IMR-90 (cell line): ENCODE measurements at regions not wholly inside any gene's neighbourhood (a gene's known extent, or its start where the extent isn't known, plus 50 kb on each side); places are given as distances from the start of the nearest gene placed in this dataset.

Source experiments
- ATAC-seq: fragments of 200-7000 bp; cut with Tn5 transposase; 2 replicates; pipeline ENCODE4 v1.9.1; 2020; ENCODE audit warnings: low read depth, mild to moderate bottlenecking, moderate library complexity
- BruUV-seq: library from RNA; stranded (reverse); fragments of 400-500 nt; replicated peaks from 2 replicates; lab custom pipeline; 2021; lab: Mats Ljungman, UMichigan
- CTCF ChIA-PET: fragments of 300-600 bp; formaldehyde crosslinking; extraction: SDS; loops from one replicate; lab custom pipeline; 2021; ENCODE audit warnings: antibody characterized with exemption; lab: Yijun Ruan, JAX
- POLR2A ChIA-PET: fragments of 300-600 bp; sonication (Branson Sonifier 250); formaldehyde crosslinking; loops from one replicate; lab custom pipeline; 2022; ENCODE audit warnings: antibody characterized with exemption; ENCODE audit not compliant: unreplicated experiment; lab: Charles Lee
- DNase-seq: peaks from one replicate; pipeline ENCODE4 v3.0.0; 2013
- H2AFZ ChIP-seq: replicated peaks from 2 replicates; pipeline ENCODE3; 2013; ENCODE audit warnings: low read length, mild to moderate bottlenecking; ENCODE audit not compliant: poor library complexity
- H2AK5ac ChIP-seq: 2 replicates; pipeline ENCODE4 v1.6.1; 2013; ENCODE audit warnings: low read depth, low read length, inconsistent platforms
- H2AK9ac ChIP-seq: replicated peaks from 2 replicates; pipeline ENCODE3; 2013; ENCODE audit warnings: mild to moderate bottlenecking, low read depth, low read length, moderate library complexity; ENCODE audit not compliant: poor library complexity
- H2BK120ac ChIP-seq: 2 replicates; pipeline ENCODE4 v1.6.1; 2013; ENCODE audit warnings: low read depth, low read length, inconsistent platforms
- H2BK15ac ChIP-seq: 3 replicates; pipeline ENCODE4 v1.6.1; 2013; ENCODE audit warnings: low read depth, low read length, inconsistent platforms
- H2BK20ac ChIP-seq: 2 replicates; pipeline ENCODE4 v1.6.1; 2013; ENCODE audit warnings: low read depth, mild to moderate bottlenecking, inconsistent platforms, low read length, moderate library complexity
- H2BK5ac ChIP-seq: 2 replicates; pipeline ENCODE4 v1.6.1; 2013; ENCODE audit warnings: mild to moderate bottlenecking, low read depth, low read length, inconsistent platforms; ENCODE audit not compliant: poor library complexity, severe bottlenecking
- H3K14ac ChIP-seq: replicated peaks from 2 replicates; pipeline ENCODE4 v1.6.1; 2013; ENCODE audit warnings: low read depth, low read length, inconsistent platforms
- H3K18ac ChIP-seq: 2 replicates; pipeline ENCODE4 v1.6.1; 2013; ENCODE audit warnings: low read depth, low read length, control low read depth
- H3K23ac ChIP-seq: 2 replicates; pipeline ENCODE4 v1.6.1; 2013; ENCODE audit warnings: low read depth, low read length, inconsistent platforms
- H3K27ac ChIP-seq: 2 replicates; pipeline ENCODE4 v1.5.1; 2013; ENCODE audit warnings: mild to moderate bottlenecking, control low read depth, low read length; ENCODE audit not compliant: insufficient read depth
- H3K27me3 ChIP-seq: 2 replicates; pipeline ENCODE4 v1.6.1; 2013; ENCODE audit warnings: low read length; ENCODE audit not compliant: control insufficient read depth, insufficient read depth
- H3K36me3 ChIP-seq: 2 replicates; pipeline ENCODE4 v1.6.1; 2013; ENCODE audit warnings: low read length, mixed read lengths; ENCODE audit not compliant: control insufficient read depth, insufficient read depth
- H3K4ac ChIP-seq: 2 replicates; pipeline ENCODE4 v1.6.1; 2013; ENCODE audit warnings: low read depth, low read length, inconsistent platforms
- H3K4me1 ChIP-seq: 2 replicates; pipeline ENCODE4 v1.6.1; 2013; ENCODE audit warnings: low read length, mixed read lengths; ENCODE audit not compliant: control insufficient read depth, insufficient read depth
- H3K4me2 ChIP-seq: 2 replicates; pipeline ENCODE4 v1.6.1; 2013; ENCODE audit warnings: low read depth, mild to moderate bottlenecking, control low read depth, low read length, moderate library complexity
- H3K4me3 ChIP-seq: 2 replicates; pipeline ENCODE4 v1.5.1; 2013; ENCODE audit warnings: low read depth, mild to moderate bottlenecking, control low read depth, low read length, moderate library complexity; ENCODE audit not compliant: insufficient read depth
- H3K56ac ChIP-seq: 2 replicates; pipeline ENCODE4 v1.6.1; 2013; ENCODE audit warnings: low read length, inconsistent platforms; ENCODE audit not compliant: insufficient read depth; ENCODE audit errors: extremely low read depth
- H3K79me1 ChIP-seq, 2 experiments: 2 replicates each; pipeline ENCODE4 v1.6.1; 2013; ENCODE audit warnings: low read length in 2 of 2, inconsistent platforms in 1 of 2, low read depth in 1 of 2
- H3K9ac ChIP-seq: 2 replicates; pipeline ENCODE4 v1.6.1; 2013; ENCODE audit warnings: low read depth, low read length, control low read depth
- H3K9me1 ChIP-seq: 2 replicates; pipeline ENCODE4 v1.6.1; 2013; ENCODE audit warnings: low read length, inconsistent platforms; ENCODE audit not compliant: insufficient read depth
- H3K9me3 ChIP-seq: 2 replicates; pipeline ENCODE4 v1.6.1; 2013; ENCODE audit warnings: low read length; ENCODE audit not compliant: control insufficient read depth, insufficient read depth
- H4K20me1 ChIP-seq: 2 replicates; pipeline ENCODE4 v1.6.1; 2013; ENCODE audit warnings: low read length, inconsistent platforms; ENCODE audit not compliant: insufficient read depth
- H4K5ac ChIP-seq: 2 replicates; pipeline ENCODE4 v1.6.1; 2013; ENCODE audit warnings: mild to moderate bottlenecking, low read depth, low read length, control low read depth
- H4K8ac ChIP-seq, 2 experiments: 2 replicates each; pipeline ENCODE4 v1.6.1; 2013; ENCODE audit warnings: low read depth in 2 of 2, low read length in 2 of 2, control low read depth in 1 of 2, inconsistent platforms in 1 of 2
- H4K91ac ChIP-seq: 2 replicates; pipeline ENCODE4 v1.6.1; 2013; ENCODE audit warnings: low read depth, low read length, inconsistent platforms; ENCODE audit not compliant: insufficient read depth
- BHLHE40 ChIP-seq: fragments of 150-350 bp; IDR thresholded peaks from 2 replicates; pipeline ENCODE4 v1.6.1; 2016; ENCODE audit warnings: mild to moderate bottlenecking, low read depth, low read length
- CEBPB ChIP-seq: IDR thresholded peaks from 2 replicates; pipeline ENCODE4 v1.6.1; 2012; ENCODE audit warnings: low read depth, low read length, improper control_type of control experiment
- CHD1 ChIP-seq: IDR thresholded peaks from 2 replicates; pipeline ENCODE4 v1.6.1; 2012; ENCODE audit warnings: low read depth, low read length, improper control_type of control experiment
- CTCF ChIP-seq: conservative IDR thresholded peaks from 2 replicates; pipeline ENCODE4 v1.5.1; 2012; ENCODE audit warnings: mild to moderate bottlenecking, low read depth, low read length, improper control_type of control experiment
- ELK1 ChIP-seq: fragments of 150-350 bp; IDR thresholded peaks from 2 replicates; pipeline ENCODE4 v1.6.1; 2016; ENCODE audit warnings: low read depth, mild to moderate bottlenecking, low read length, moderate library complexity, borderline replicate concordance
- FOS ChIP-seq: fragments of 150-350 bp; IDR thresholded peaks from 2 replicates; pipeline ENCODE4 v1.6.1; 2016; ENCODE audit warnings: low read depth, low read length
- MAFK ChIP-seq: IDR thresholded peaks from 2 replicates; pipeline ENCODE4 v1.6.1; 2012; ENCODE audit warnings: low read depth, low read length, improper control_type of control experiment
- MXI1 ChIP-seq: IDR thresholded peaks from 2 replicates; pipeline ENCODE4 v1.6.1; 2012; ENCODE audit warnings: low read depth, mild to moderate bottlenecking, low read length, moderate library complexity, borderline replicate concordance
- NFE2L2 ChIP-seq: fragments of 150-350 bp; IDR thresholded peaks from 2 replicates; pipeline ENCODE4 v1.6.1; 2016; ENCODE audit warnings: low read depth, mild to moderate bottlenecking, low read length
- RAD21 ChIP-seq: IDR thresholded peaks from 2 replicates; pipeline ENCODE4 v1.6.1; 2012; ENCODE audit warnings: low read length, improper control_type of control experiment
- RCOR1 ChIP-seq: IDR thresholded peaks from 2 replicates; pipeline ENCODE4 v1.6.1; 2012; ENCODE audit warnings: mild to moderate bottlenecking, low read length, improper control_type of control experiment; ENCODE audit not compliant: insufficient replicate concordance
- RFX5 ChIP-seq: IDR thresholded peaks from 2 replicates; pipeline ENCODE4 v1.8.0; 2012; ENCODE audit warnings: low read depth, mild to moderate bottlenecking, low read length, moderate library complexity
- SMC3 ChIP-seq: fragments of 150-350 bp; IDR thresholded peaks from 2 replicates; pipeline ENCODE4 v1.6.1; 2016; ENCODE audit warnings: low read depth, mild to moderate bottlenecking, antibody characterized with exemption, low read length, moderate library complexity
- USF2 ChIP-seq: fragments of 150-350 bp; IDR thresholded peaks from 2 replicates; pipeline ENCODE4 v1.6.1; 2017; ENCODE audit warnings: mild to moderate bottlenecking, antibody characterized with exemption, low read length, low read depth
- WGBS, 2 experiments: methylation state at CpG; one replicate each; pipeline versions ENCODE4 v1.1.5 to v1.1.7; 2013; ENCODE audit warnings: missing lambda C conversion rate in 2 of 2; ENCODE audit not compliant: insufficient read length in 1 of 2; ENCODE audit errors: extremely low coverage in 2 of 2; 5-methylcytosine and 5-hydroxymethylcytosine counted together
- dilution Hi-C: fragments of 300-500 bp; cut with HindIII; formaldehyde crosslinking; loops from one replicate; pipeline ENCODE4 v1.14.3; 2018; ENCODE audit warnings: low sequenced_read_pairs; ENCODE audit not compliant: unreplicated experiment
- in situ Hi-C: fragments of 300-500 bp; cut with MboI; formaldehyde crosslinking; loops from 3 replicates; pipeline ENCODE4 v1.14.3; 2019; ENCODE audit warnings: low sequenced_read_pairs, inconsistent platforms, mixed read lengths
- intact Hi-C: fragments of 100-400 bp; cut with micrococcal nuclease; formaldehyde crosslinking; loops from 2 replicates; pipeline ENCODE4 v1.10.0; 2022

GRCh38 chr5:102138243-102138653 lies 157.8 kb downstream of the SLCO4C1 start:
- no peaks in the 10 kb centered on the region for H3K36me3 ChIP-seq
- no peak overlapping the region for H2BK120ac ChIP-seq
- in situ Hi-C loops (no loop called here), dilution Hi-C loops (no loop called here), intact Hi-C loops (no loop called here)
- no peak overlapping the region for H2AK9ac ChIP-seq
- no peak for DNase-seq
- ChIA-PET POLR2A (no interaction called here), CTCF (no interaction called here)
- no TSS peak for BruUV-seq
- H4K5ac ChIP-seq: no peak overlapping the region
- H3K4me2 ChIP-seq: no peak overlapping the region
- no peak for ATAC-seq
- 21% methylated on average over 2 of the region's 4 CpGs; no CpG with 5 or more reads in 1 of the 2 experiments for WGBS, 2 experiments
- H3K9me3 ChIP-seq: no peaks in the 10 kb centered on the region; the same call in 1 of the 2 replicates
- no peak overlapping the region for H4K8ac ChIP-seq
- H3K9me1 ChIP-seq: no peaks in the 10 kb centered on the region
- TF ChIP-seq SMC3: no peak
- TF ChIP-seq MAFK: no peak
- no peak for TF ChIP-seq RAD21
- no peak for TF ChIP-seq USF2
- no peak for TF ChIP-seq FOS
- TF ChIP-seq CTCF: no peak
- no peak for TF ChIP-seq BHLHE40
- no peak for TF ChIP-seq RCOR1
- no peak for TF ChIP-seq ELK1
- TF ChIP-seq MXI1: no peak
- TF ChIP-seq RFX5: no peak
- no peak for TF ChIP-seq NFE2L2
- TF ChIP-seq CHD1: no peak
- TF ChIP-seq CEBPB: no peak
- H3K27ac ChIP-seq: no peak overlapping the region
- no peak overlapping the region for H3K14ac ChIP-seq
- H3K4ac ChIP-seq: no peak overlapping the region
- H3K18ac ChIP-seq: no peak overlapping the region
- H2BK15ac ChIP-seq: no peak overlapping the region
- H2AK5ac ChIP-seq: no peak overlapping the region
- no peaks in the 10 kb centered on the region for H3K27me3 ChIP-seq
- no peaks in the 10 kb centered on the region for H4K20me1 ChIP-seq
- H3K79me1 ChIP-seq: no peaks in the 10 kb centered on the region
- H3K56ac ChIP-seq: no peak overlapping the region
- no peak overlapping the region for H2BK20ac ChIP-seq
- H2BK5ac ChIP-seq: no peak overlapping the region
- no peak overlapping the region for H2AFZ ChIP-seq
- H3K9ac ChIP-seq: no peak overlapping the region
- H4K91ac ChIP-seq: no peak overlapping the region
- no peak overlapping the region for H3K23ac ChIP-seq
- no peak overlapping the region for H3K4me3 ChIP-seq
- no peaks in the 10 kb centered on the region for H3K4me1 ChIP-seq
